Stimulated activated CD8-positive, alpha-beta memory T cell treated with anti-CD3 and anti-CD28 coated beads, Interleukin-2, amount 100 ng/mL, for 48 hours (primary cell): ENCODE measurements at regions not wholly inside any gene's neighbourhood (a gene's known extent, or its start where the extent isn't known, plus 50 kb on each side); places are given as distances from the start of the nearest gene placed in this dataset.

Experiments used
- DNase-seq, 2 donors: peaks; one replicate each; pipeline ENCODE4 v3.0.0-alpha.2; 2020; ENCODE audit warnings: low read depth in 2 of 2

DNA sequence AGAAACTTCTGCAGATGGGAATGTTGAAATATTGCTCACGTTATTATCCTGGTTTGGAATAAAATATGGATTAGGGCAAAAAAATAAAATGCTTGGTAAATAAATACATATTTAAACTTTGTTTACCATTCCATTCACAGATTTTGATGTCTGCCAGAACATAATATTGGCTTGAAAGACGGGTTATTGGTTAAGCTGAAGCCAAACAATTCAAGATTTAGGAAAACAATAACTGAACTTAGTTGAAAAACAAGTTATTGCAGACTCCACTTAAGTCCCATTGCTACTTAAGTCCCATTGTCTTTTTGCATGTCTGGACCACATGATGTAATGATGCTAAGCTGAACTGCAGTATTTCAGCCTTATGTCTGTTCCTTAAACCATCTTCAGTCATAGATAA is 722.5 kb downstream of the FAT4 start:
- DNase-seq, result no peak

DNA sequence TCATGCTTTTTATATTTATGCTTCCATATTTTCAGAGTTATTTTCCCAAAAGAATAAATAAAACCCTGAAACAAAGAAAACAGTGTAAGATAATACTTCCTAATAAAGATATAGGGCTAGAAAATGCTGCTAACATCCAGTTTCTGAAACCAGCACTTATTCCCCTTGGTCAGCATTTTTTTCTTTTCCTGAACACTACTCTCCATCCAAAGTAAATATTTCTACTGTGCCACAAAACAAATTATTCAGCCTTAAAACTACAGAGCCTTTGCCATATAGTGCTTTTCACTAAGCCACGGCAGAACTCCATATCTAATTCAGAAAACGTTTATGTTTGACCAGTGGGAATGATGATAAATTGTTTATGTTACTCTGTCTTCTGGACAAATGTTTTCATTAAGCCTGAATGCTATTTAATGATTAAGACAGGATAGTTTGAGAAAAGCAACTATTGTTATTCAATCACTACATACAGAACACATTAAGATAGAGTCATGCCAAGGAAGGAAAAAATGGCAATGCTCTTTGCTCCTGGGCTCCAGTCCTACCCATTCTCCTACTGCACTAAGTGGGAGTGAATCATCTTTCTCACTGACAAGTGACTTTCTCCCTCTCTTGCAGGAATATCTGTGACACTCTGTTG is 723.9 kb downstream of the FAT4 start:
- DNase-seq, result no peak

DNA sequence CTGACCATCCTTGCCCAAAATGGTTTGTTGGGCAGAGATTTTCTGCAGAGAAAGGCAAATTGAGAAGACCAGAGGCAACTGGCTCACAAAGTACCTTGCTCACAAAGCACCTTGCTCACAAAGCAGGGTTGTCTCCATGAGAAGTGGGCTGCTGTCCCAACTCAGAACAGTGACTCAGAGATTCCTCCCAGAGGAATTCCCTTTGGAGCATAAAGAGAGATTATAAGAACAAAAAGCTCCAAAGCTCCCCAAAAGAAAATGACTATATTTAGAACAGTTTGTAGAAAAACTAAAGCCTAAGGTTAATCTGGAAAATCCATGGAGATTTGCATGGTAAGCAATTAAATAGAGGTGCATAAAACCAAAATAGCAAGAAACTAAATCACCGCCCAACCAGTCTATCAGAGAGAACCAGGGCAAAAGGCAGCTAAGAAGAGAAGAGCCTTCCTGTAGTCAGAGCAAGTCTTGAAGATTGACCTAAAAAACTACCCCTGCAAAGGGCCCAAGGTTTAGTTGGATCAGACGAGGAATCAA is 731.4 kb downstream of the FAT4 start:
- DNase-seq, result no peak

DNA sequence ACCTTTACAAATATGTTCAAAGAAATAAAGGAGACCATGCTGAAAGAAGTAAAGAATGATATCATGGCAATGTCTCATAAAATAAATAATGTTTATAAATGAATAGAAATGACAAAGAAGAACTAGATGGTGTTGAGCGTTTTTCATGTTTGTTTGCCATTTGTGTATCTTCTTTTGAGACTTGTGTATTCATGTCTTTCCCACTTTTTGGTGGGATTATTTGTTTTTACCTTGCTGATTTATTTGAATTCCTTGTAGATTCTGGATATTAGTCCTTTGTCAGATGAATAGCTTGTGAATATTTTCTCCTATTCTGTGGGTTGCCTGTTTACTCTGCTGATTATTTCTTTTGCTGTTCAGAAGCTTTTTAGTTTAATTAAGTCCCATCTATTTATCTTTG is 732.4 kb downstream of the FAT4 start:
- DNase-seq, result no peak

DNA sequence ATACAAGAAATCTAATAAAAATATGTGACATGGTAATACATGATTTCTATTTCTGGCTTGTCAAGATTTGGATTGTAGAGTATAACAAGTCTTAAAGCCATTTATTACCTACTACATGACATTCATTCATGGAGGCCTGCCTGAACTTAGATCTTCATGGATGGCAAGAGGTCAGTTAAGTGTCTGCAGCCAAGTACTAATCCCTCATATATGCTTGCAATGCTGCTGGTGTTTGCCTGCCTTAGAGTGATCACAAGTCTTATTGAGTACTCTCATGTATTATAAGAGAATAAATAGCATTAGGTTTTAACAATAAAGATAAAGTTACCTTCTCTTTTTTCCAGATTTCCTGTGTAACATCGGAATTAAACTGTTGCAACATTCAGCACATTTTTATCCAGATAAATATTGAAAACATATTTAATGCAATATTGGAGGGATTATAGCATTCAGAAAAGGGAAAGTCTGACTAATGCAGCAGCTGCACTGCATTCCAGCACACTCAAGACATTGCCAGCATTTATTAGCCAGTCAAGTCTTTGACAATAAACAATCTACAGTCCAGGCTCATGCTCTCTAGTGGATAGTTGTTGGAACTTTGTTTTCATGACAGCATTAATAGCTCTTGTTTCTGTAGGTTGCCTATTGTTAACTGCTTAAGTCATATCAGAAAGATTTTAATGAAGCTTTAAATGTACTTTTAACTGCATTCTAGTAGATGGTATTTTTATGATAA is 737.1 kb downstream of the FAT4 start:
- DNase-seq, result no peak

DNA sequence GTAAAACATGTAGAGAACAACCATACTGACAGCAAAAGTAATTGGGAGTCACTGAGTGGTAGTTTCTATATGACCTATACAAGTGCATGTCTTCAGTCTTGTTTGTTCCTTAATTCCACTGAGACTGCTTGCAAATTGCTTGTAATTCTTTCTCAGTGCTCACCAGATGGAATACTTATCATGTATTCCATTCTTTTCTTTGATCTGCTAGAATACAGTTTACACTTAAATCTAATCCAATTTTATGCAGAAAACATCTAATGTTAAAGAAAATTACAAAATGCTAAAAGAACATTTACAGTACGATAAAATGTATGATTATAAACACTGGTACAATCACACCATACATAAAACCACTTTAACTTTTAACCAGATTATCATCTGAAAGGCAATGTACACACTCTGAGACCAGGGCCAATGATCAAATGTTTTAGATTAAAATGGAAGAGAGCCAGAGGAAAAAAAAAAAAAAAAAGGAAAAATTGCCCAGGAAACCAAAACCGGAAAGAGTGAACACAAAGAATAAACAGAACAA is 741.4 kb downstream of the FAT4 start:
- no peak for DNase-seq

DNA sequence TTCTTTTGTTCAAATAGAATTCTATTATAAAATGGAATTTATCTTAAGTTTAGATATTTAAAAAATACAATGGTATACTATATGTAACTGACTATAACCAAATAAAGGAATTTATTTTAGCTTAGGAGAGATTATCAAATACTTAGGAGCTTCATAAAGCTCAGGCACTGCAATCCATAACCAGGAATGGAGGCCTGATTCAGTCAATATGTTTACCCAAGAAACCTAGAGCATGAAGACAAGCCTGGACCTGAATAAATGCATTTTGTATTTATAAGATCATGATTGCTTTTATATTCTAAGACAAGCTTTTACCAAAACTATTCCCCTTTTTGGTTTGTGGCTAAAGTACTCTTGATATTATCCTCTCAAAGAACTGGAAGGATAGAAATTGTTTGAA is 742.6 kb downstream of the FAT4 start:
- DNase-seq, result no peak

DNA sequence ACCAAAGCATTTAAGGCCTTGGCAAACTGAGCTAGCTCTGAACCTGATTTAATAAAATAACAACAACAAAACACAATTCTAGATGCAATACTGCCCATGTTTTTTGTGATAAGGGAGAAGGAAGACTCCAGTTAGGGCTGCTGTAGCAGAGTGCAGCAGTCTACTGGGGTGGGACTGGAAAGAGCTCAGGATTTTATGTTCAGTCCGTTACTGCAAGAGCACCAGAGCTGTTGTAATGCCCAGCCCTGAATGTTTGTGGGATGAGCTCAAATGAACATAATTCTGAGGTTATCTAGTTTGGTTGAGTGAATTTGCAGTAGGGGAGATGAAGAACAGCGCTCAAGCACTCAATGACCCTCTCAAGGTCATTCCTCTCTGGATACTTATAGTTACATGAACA is 743.8 kb downstream of the FAT4 start:
- DNase-seq, result no peak

DNA sequence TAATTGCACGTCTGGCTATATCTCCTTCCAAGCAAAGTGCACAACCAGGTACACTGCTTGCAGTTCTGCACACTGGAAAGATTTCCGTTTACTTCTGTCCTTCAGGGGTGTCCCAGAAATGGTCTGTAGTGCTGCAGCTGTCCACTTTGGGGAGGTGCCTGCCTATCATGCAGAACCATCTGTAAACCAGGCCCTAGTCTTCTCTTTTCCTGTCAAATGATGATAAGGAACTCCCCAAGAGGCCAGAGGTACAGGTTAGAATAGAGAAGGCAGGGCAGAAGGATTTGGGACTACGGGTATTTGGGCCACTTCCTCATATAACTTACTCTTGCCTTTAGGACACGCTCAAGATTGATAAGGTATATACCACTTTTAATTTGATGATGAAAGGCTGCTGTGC is 746.9 kb downstream of the FAT4 start:
- no peak for DNase-seq

DNA sequence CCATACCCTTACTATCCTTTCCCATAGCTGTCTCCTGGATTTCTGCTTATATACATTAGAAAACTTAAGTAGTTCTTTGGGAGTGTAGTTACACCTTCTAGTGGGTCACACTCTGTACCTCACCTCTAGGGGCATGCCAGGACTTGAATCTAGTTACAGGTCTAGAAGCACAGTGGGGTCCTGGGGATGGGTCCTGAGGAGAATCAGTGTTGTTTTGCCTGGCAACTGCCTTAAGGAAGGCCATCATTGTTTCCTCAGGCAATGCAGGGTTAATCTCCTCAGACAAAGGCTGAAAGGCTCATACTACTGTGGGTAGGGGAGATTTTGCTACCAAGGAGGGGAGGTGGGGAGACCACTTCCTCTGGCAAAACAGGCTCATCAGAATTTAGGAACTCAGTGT is 750.3 kb downstream of the FAT4 start:
- DNase-seq, result no peak

DNA sequence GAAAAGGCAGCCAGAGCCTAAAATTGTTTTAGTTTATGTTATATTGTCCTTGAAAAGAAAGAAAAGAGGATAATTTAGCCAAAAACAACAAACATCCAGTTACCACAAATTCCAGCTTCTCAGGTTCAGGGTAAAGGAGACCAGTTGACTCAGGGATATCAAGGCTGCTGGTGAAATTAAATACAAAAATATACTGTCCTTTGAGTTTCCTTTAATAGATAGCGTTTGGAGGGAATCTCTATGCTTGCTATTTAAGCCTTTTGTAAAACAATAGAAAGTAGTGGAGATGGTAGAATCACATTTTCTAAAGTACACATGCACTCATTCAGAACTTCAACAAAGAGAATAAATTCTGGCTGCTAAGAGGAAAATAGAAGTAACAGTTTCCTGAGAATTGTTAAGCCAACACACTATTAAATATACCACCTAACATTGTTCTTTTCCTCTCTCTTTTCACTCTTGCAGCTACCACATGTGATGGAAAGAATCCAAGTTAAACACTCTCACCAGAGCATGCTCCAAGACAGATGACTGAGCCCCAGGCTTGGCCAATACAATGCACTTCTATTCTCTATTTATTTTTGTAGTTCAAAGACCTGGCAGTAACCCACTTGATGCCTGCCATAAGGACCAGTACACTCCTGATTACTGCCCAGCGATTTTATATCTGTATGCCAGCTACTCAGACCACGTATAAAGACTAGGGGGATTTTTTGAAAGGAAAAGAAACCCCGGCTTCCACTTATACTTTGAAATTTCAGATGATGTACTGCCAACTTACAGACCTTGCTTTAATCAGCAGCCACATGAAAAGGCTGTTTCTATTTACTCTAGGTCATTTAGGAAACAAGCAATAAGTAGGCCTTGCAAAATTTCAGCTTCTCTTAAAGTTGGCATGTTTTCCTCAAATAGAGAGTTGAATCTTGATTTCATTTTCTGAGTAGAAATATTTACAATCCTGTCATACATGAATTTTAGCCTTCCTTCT is 756.9 kb downstream of the FAT4 start:
- DNase-seq, result no peak

DNA sequence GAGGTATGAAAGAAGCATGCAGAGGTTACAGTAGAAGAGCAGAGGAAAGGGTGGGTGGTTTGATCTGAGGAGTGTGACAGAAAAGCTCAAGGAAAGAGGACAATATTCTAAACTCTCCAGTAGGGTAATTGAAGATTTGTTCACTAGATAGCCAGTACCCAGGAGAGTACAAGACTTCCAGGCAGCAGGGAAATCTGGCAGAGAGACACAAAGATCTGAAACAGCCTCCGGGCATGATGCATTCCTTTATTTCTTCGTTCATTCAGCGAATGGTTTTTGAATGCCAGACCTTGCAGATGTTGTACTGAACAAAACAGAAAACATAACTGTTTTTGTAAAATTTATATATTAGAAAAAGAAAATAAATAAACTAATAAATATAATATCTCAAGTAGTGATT is 766.6 kb downstream of the FAT4 start:
- DNase-seq, result no peak

DNA sequence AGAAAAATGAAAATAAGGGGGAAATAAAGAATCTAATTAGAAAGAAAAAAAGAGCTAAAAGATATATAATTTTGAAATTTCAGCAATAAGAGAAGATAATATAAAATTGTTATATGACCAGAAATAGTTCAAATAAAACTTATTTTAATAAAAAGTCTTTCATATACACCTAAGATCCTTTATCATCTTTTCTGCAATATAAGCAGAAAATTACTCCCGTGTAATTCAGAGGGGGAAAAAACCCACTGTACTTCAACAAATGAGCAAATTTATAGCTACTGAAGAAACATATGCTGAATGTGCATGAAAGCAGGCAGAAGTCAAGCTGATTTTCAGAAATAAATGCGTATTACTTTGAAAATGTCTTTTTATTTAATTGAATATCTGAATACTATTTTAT is 771.3 kb downstream of the FAT4 start:
- DNase-seq, result no peak

DNA sequence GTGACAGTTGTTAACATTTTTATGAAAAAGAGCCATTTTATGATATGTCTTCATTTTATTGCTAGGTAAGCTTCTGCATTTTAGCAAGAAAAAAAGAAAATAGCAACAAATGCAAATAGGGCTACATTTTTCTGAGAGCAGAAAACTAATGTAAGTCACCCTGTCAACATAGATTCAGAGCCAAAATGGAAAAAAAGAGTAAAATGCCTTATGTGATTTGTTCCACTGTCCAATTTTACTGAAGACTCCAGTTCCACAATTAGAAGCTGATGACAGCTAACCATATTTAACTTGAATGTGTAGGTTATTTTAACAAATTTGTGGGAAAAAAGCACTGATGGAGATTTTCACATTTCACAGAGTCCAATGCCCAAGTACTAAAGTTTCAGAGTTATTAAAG is 772.3 kb downstream of the FAT4 start:
- no peak for DNase-seq

DNA sequence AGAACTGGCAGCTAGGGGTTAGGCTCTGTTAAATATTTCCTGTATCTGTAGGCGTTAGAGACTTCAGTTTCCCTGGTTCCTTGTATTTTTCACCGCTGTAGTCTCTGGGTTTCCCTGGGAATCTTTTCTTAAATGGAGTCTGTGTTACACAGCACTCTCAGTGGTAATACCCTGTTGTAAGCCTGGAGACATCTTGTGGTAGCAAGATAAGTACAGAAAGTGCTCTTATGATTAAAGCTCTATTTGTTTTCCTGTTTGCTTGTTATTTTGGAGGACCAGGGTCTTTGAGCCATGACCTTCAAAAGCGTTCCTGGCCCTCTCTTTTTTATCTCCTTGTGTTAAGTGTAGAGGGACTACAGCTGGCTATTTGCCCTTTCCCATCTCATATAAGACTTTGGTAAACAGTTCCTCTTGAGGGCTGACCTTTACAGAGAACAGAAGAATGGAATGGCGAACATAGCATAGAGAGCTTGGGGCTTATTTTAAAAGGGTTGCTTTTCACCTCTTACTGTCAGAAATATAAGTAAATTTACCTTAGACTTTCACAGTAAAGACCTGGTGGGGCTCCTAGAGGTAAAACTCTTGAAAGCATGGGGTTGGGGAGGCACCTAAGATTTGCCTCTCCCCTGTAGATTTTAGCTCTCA is 782.5 kb downstream of the FAT4 start:
- no peak for DNase-seq

DNA sequence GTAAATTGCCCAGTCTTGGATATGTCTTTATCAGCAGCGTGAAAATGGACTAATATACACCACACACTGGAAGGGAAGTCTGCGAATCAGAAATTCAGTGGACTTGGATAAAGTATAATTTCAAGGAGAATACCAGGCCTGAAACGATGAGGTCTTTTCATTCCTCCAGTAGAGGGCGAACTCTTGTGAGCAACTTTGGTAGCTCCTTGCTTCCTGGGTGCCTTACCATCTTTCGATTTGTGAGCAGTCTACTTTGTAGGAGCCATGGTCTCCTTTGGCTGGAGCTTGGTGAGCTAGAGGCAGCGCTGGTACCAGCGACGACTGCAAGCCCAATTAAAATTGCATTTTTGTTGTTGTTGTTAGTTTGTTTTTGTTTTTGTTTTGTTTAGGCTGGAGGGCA is 791.9 kb downstream of the FAT4 start:
- no peak for DNase-seq

DNA sequence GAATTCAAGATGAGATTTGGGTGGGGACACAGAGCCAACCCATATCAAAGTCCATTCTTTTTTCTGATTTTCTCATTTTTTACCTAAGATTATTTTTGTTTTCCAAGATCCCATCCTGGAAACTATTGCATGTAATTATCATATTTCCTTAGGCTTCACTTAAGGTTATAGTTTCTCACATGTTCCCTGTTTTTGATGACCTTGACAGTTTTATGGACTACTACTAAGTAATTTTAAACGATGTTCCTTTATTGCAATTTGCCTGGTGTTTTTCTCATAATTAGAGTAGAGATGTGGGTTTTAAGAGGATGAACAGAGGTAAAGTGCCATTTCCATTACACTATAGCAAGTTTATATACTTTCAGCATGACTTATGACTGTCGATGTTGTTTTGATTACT is 795.1 kb downstream of the FAT4 start:
- no peak for DNase-seq

DNA sequence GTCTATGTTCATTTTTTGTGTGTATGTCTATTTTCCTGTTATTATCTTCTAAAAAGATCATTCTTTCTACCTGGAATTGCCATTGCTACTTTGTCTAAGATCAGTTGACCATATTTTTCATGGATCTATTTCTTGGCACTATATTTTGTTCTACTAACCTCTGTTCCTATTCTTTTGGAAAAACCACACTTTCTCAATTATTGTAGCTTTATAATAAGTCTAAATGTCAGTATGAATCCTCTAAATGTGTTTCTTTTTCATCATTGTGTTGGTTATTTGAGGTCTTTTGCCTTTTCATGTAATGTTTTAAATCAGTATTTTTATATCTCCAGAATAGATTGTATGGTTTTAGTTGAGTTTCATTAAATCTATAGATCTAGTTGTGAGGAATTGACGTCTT is 798.3 kb downstream of the FAT4 start:
- no peak for DNase-seq

DNA sequence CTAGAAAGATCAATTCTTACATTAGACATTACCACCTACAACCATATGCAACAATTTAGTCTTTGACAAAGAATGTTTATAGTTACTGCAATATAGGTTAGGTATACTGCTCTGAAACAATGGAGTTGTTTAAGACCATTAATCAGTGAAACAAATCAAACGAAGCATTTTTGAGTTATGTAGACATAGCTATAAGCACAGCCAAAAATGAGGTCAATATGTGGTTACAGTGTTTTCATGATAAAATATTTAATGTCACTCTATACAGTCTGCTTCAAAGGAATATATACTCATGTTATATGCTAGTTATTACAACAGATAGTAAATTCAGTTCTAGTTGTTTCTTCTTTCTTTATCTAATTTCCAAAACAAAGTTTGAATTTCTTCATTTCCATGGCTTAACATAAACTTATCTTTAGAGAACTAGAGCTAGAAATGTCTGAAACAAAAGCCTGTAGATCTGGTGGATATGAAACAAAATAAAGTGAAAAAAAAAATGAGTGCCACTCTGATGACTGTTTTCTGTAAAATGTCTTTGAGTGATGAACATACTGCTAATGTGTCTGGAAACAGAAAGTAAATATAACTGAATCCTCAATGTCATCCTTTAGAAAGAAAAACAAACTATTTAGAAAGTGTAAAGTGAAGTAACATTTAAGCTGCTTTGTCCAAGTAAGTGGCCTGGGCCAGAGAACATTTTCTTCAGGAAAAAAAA is 809.0 kb downstream of the FAT4 start:
- no peak for DNase-seq

DNA sequence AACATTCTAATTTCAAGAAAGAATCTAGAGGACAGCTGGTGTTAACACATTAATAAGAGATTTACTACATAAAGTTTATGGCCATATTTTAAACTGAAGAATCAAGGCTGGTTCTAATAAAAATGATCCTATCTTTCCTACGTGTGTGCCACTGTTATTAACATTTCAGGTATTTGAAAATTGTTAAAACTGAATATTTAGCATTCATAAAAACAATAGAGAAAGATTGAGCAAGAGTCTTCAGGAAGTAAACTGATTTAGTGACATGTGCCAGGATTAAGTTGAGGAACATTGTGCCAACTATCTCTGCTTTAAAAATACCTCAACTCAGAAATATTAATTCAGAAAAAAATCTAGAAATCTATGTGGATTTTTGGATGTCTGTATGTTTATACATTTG is 810.1 kb downstream of the FAT4 start:
- no peak for DNase-seq

DNA sequence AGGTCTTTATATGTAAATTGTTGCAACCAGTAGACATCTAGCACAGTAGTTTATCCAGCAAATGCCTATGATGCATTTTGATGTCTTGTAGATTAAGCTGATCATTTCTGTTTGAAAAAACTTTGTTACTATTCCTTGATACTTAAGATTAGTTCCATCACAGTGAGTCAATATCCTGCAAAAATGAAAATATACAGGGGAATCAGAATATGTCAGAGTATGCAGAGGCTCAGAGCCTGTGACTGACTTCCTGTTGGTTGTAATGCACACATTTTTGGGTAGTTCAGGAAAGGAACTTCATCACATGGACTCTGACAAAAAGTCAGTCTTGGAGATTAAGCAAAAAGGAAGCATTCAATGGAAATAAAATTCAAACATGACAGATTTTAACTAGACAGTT is 815.5 kb downstream of the FAT4 start:
- DNase-seq, result no peak
